Ovary (tissue), 7 donors: ENCODE measurements at regions not wholly inside any gene's neighbourhood (a gene's known extent, or its start where the extent isn't known, plus 50 kb on each side); places are given as distances from the start of the nearest gene placed in this dataset.
"Not testable (repeated sequence)": the region's sequence is repeated elsewhere in the genome, so short reads cannot be mapped to it uniquely, and the experiment has no call there.

ENCODE experiments used
- DNase-seq, 5 donors: peaks; one replicate each; pipeline ENCODE4 v3.0.0-alpha.2; 2019 to 2020
- H3K27ac ChIP-seq, 2 donors: fragments of 200-600 bp; one replicate each; pipeline versions ENCODE4 v1.5.1 to v1.8.0; 2019 to 2022
- H3K27me3 ChIP-seq: fragments of 200-600 bp; one replicate; pipeline ENCODE4 v1.8.0; 2022
- H3K36me3 ChIP-seq: fragments of 200-600 bp; sonication (generic); one replicate; pipeline ENCODE4 v1.5.1; 2019
- H3K4me1 ChIP-seq: one replicate; pipeline ENCODE4 v1.8.1; 2013; ENCODE audit warnings: mild to moderate bottlenecking, moderate library complexity; ENCODE audit not compliant: insufficient read depth
- H3K4me3 ChIP-seq: fragments of 200-600 bp; sonication (generic); one replicate; pipeline ENCODE4 v1.5.1; 2017
- H3K9me3 ChIP-seq, 2 donors: fragments of 200-600 bp in 1 of 2; sonication (generic) in 1 of 2; one replicate each; pipeline versions ENCODE4 v1.5.1 to v1.8.1; 2013 to 2019; ENCODE audit warnings: mild to moderate bottlenecking in 1 of 2, moderate library complexity in 1 of 2
- EP300 ChIP-seq: sonication (generic); formaldehyde crosslinking; IDR thresholded peaks from one replicate; pipeline ENCODE4 v1.6.1; 2017; ENCODE audit warnings: antibody characterized with exemption
- POLR2A ChIP-seq: fragments of 450-650 bp; IDR thresholded peaks from one replicate; pipeline ENCODE4 v1.6.1; 2017; ENCODE audit warnings: antibody characterized with exemption, mild to moderate bottlenecking, moderate library complexity
- WGBS, 3 donors: extraction: QIAGEN DNeasy Blood & Tissue Kit in 1 of 3; methylation state at CpG; one replicate each; pipeline versions ENCODE4 v1.1.5 to v1.1.7; 2013 to 2017; 5-methylcytosine and 5-hydroxymethylcytosine counted together
- intact Hi-C, 4 donors: fragments of 100-400 bp; cut with DNase I; formaldehyde crosslinking; loops; one replicate each; pipeline versions ENCODE4 v1.11.0 to v1.15.1; 2022 to 2023
- TF ChIP-seq, protein P1 (sequence below), 3 donors: fragments of 450-650 bp in 2 of 3; fragments of 200-600 bp in 1 of 3; IDR thresholded peaks; one replicate each; pipeline versions ENCODE4 v1.5.1 to v1.8.0; 2016 to 2022; ENCODE audit warnings: antibody characterized with exemption in 3 of 3, mild to moderate bottlenecking in 1 of 3
- donor health status: DM: no; HTN: no; CAD: no; lungs with moderate emphysema.
- donor health status: DM: no; HTN: no; CAD: no.
- donor health status: Bipolar disorder and iron deficiency.
- donor health status: DM: no; HTN: no; CAD: no.
- donor health status: DM: yes; HTN: yes; CAD: no.

GRCh38 chr3:139109271-139109670 is 64.6 kb upstream of the PRR23C start:
- H3K27ac ChIP-seq, result no peak overlapping the region
- no peaks in the 10 kb centered on the region for H3K27me3 ChIP-seq
- intact Hi-C loops, result loop anchor here in 2 of 4 donors (5.0 to 10.0 kb wide), 2 partner anchors 104 to 218 kb away; partner anchors contain the start of gene PRR23A (in 1 of the 2)
- no peak overlapping the region for H3K4me3 ChIP-seq
- H3K36me3 ChIP-seq, result no peaks in the 10 kb centered on the region
- WGBS, 3 donors, result 95 to 97% (median 97%) methylated on average over 5 of the region's 5 CpGs
- peaks cover 7% of the 10 kb centered on the region for H3K4me1 ChIP-seq
- TF ChIP-seq, protein P1, sequence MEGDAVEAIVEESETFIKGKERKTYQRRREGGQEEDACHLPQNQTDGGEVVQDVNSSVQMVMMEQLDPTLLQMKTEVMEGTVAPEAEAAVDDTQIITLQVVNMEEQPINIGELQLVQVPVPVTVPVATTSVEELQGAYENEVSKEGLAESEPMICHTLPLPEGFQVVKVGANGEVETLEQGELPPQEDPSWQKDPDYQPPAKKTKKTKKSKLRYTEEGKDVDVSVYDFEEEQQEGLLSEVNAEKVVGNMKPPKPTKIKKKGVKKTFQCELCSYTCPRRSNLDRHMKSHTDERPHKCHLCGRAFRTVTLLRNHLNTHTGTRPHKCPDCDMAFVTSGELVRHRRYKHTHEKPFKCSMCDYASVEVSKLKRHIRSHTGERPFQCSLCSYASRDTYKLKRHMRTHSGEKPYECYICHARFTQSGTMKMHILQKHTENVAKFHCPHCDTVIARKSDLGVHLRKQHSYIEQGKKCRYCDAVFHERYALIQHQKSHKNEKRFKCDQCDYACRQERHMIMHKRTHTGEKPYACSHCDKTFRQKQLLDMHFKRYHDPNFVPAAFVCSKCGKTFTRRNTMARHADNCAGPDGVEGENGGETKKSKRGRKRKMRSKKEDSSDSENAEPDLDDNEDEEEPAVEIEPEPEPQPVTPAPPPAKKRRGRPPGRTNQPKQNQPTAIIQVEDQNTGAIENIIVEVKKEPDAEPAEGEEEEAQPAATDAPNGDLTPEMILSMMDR (IDR thresholded peaks at IDR 0.05), result no peak
- TF ChIP-seq EP300 (no peak), POLR2A (no peak)
- no peak for DNase-seq
- H3K9me3 ChIP-seq, result no peaks in the 10 kb centered on the region

- H3K27ac ChIP-seq, result no peak overlapping the region
- H3K27me3 ChIP-seq, result no peaks in the 10 kb centered on the region
- no peak for DNase-seq
- peaks cover 7% of the 10 kb centered on the region for H3K4me1 ChIP-seq
- 89 to 92% (median 90%) methylated on average over 10 of the region's 10 CpGs for WGBS, 3 donors
- H3K9me3 ChIP-seq, result no peaks in the 10 kb centered on the region
- TF ChIP-seq POLR2A (no peak), EP300 (no peak)
- TF ChIP-seq, protein P1 (IDR thresholded peaks at IDR 0.05), result no peak
- no peaks in the 10 kb centered on the region for H3K36me3 ChIP-seq
- no peak overlapping the region for H3K4me3 ChIP-seq
- intact Hi-C loops, result loop anchor here in 3 of 4 donors (2.0 to 10.0 kb wide), 4 partner anchors 165 to 219 kb away; partner anchors contain the start of genes FOXL2 (in 1 of the 3) and FOXL2NB (in 1 of the 3)
Measured at GRCh38 chr3:139110072-139110830, 65.6 kb upstream of the PRR23C start.

DNA sequence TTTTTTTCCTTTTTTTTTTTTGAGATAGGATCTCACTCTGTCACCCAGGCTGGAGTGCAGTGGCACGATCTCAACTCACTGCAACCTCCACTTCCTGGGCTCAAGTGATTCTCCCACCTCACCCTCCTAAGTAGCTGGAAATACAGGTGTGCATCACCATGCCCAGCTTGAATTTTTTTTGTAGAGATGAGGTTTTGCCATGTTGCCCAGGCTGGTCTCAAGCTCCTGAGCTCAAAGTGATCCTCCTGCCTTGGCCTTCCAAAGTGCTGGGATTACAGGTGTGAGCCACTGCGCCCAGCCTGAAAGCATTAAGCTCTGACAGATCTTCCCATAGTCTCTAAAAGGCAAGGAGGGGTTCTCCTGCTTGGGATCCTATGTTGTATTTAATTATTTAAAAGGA is 66.2 kb upstream of the PRR23C start:
- H3K9me3 ChIP-seq, H3K27ac ChIP-seq, H3K4me1 ChIP-seq, H3K36me3 ChIP-seq, H3K27me3 ChIP-seq, DNase-seq, H3K4me3 ChIP-seq: not testable (repeated sequence)
- intact Hi-C loops, result loop anchor here in 3 of 4 donors (2.0 to 10.0 kb wide), 4 partner anchors 166 to 218 kb away; partner anchors contain the start of genes FOXL2 (in 1 of the 3) and FOXL2NB (in 1 of the 3)
- 91 to 96% (median 93%) methylated on average over 2 of the region's 2 CpGs for WGBS, 3 donors

DNA sequence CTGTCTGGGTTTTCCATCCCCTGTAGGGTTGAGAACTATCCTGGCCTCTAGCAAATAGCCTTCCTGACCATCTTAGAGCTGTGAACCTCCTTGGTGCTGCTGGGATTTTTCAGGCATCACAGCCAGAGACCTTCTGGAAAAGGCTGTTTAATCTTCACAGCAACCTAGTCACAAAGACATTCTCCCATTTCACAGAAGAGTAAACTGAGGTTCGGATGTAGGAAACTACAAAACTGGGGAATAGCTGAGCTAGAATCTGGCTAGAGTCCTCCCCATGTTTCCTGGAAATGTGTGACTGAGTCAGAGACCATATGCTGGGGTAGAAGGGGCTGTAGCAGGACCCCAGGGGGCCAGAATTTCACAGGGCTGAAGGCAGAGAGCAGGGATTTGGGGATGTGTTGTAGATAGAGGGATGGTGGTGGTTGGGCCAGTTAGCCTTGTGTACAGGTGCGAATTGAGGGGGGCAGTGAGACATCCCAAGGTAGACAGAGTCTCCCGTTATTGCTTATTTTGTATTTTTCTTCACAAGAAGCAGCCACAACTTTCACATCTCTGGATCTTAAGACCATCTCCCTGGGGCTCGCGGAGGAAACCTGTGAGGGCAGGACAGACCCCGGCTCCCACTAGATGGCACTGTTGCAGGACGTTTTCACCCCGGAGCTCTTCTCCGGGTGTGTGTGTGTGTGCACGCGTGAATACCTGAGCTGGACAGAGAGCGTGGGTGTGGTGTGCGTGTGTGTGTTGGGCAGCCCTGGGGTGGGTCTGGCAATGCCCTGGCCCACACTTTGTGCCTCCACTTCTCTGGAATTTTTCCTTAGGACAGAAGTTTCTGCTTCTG is 66.9 kb upstream of the PRR23C start:
- H3K36me3 ChIP-seq, result no peaks in the 10 kb centered on the region
- H3K4me3 ChIP-seq, result no peak overlapping the region
- H3K9me3 ChIP-seq, result no peaks in the 10 kb centered on the region
- H3K4me1 ChIP-seq, result peaks cover 5% of the 10 kb centered on the region
- no peaks in the 10 kb centered on the region for H3K27me3 ChIP-seq
- TF ChIP-seq, protein P1 (IDR thresholded peaks at IDR 0.05), result peak in 2 of 3 donors; percentile 72 to 74
- TF ChIP-seq POLR2A, result no peak
- WGBS, 3 donors, result 12 to 14% (median 13%) methylated on average over 13 of the region's 13 CpGs
- DNase-seq, result peak; percentile 80 to 89 (median 87)
- no peak overlapping the region for H3K27ac ChIP-seq
- intact Hi-C loops, result loop anchor here in 3 of 4 donors (2.0 to 10.0 kb wide), 4 partner anchors 167 to 217 kb away; partner anchors contain the start of genes FOXL2 (in 1 of the 3) and FOXL2NB (in 1 of the 3)
